SK-N-SH (cell line): ENCODE measurements at regions not wholly inside any gene's neighbourhood (a gene's known extent, or its start where the extent isn't known, plus 50 kb on each side); places are given as distances from the start of the nearest gene placed in this dataset.

ENCODE experiments used
- CTCF ChIA-PET: fragments of 300-600, 350-600 bp; formaldehyde crosslinking; extraction: SDS; loops from one replicate; lab custom pipeline; 2021; lab: Yijun Ruan, JAX
- POLR2A ChIA-PET: fragments of 350-600 bp; sonication (Branson Sonifier 250); formaldehyde crosslinking; extraction: SDS; loops from one replicate; lab custom pipeline; 2020; ENCODE audit warnings: antibody characterized with exemption, inconsistent platforms; lab: Yijun Ruan, JAX
- DNase-seq: peaks from one replicate; pipeline ENCODE4 v3.0.0; 2012
- H2AFZ ChIP-seq: fragments of 200-600 bp; sonication (generic); 2 replicates; pipeline ENCODE4 v1.8.1; 2016; ENCODE audit warnings: antibody characterized with exemption, mild to moderate bottlenecking, low read depth
- H3F3A ChIP-seq: fragments of 200-600 bp; sonication (generic); replicated peaks from 2 replicates; pipeline ENCODE3; 2016; ENCODE audit warnings: antibody characterized with exemption, mild to moderate bottlenecking; ENCODE audit not compliant: insufficient read depth
- H3K27ac ChIP-seq, 2 experiments: fragments of 200-500 bp in 1 of 2; fragments of 200-600 bp in 1 of 2; sonication (Bioruptor generic) in 1 of 2; sonication (generic), shearing (Covaris generic) in 1 of 2; 2 replicates each; pipeline versions ENCODE4 v1.5.1 to v1.6.1; 2014 to 2016; ENCODE audit warnings: low read depth in 2 of 2, inconsistent platforms in 1 of 2, low read length in 1 of 2, mild to moderate bottlenecking in 1 of 2, mixed read lengths in 1 of 2
- H3K27me3 ChIP-seq: fragments of 200-600 bp; sonication (generic), shearing (Covaris generic); 2 replicates; pipeline ENCODE4 v1.6.1; 2016; ENCODE audit warnings: mixed run types; ENCODE audit not compliant: insufficient read depth
- H3K36me3 ChIP-seq, 2 experiments: fragments of 200-500 bp in 1 of 2; fragments of 200-600 bp in 1 of 2; sonication (Bioruptor generic) in 1 of 2; sonication (generic) in 1 of 2; replicated peaks in 1 of 2; 2 replicates each; pipeline versions ENCODE3 to v1.5.1; 2014 to 2016; ENCODE audit warnings: low read length in 1 of 2, mild to moderate bottlenecking in 1 of 2; ENCODE audit not compliant: insufficient read depth in 2 of 2, control insufficient read depth in 1 of 2
- H3K4me1 ChIP-seq, 2 experiments: fragments of 200-500 bp in 1 of 2; fragments of 200-600 bp in 1 of 2; sonication (Bioruptor generic) in 1 of 2; sonication (generic), shearing (Covaris generic) in 1 of 2; 2 replicates each; pipeline versions ENCODE4 v1.5.1 to v1.6.1; 2014 to 2016; ENCODE audit warnings: low read depth in 1 of 2, low read length in 1 of 2, mixed run types in 1 of 2; ENCODE audit not compliant: insufficient read depth in 2 of 2, control insufficient read depth in 1 of 2
- H3K4me2 ChIP-seq: fragments of 200-600 bp; sonication (generic), shearing (Covaris generic); 2 replicates; pipeline ENCODE4 v1.6.1; 2017; ENCODE audit warnings: mixed run types
- H3K4me3 ChIP-seq, 2 experiments: fragments of 200-500 bp in 1 of 2; fragments of 200-600 bp in 1 of 2; sonication (Bioruptor generic) in 1 of 2; sonication (generic), shearing (Covaris generic) in 1 of 2; 2 replicates each; pipeline versions ENCODE4 v1.5.1 to v1.8.1; 2014 to 2016; ENCODE audit warnings: low read depth in 2 of 2, inconsistent platforms in 1 of 2, low read length in 1 of 2, mild to moderate bottlenecking in 1 of 2, mixed read lengths in 1 of 2, moderate library complexity in 1 of 2
- H3K79me2 ChIP-seq: fragments of 200-600 bp; sonication (generic); 2 replicates; pipeline ENCODE4 v1.8.1; 2017; ENCODE audit warnings: mild to moderate bottlenecking; ENCODE audit not compliant: insufficient read depth
- H3K9ac ChIP-seq: fragments of 200-600 bp; sonication (generic); 2 replicates; pipeline ENCODE4 v1.6.1; 2017; ENCODE audit warnings: mixed run types
- H3K9me2 ChIP-seq: fragments of 200-600 bp; sonication (generic); 2 replicates; pipeline ENCODE4 v1.6.1; 2017; ENCODE audit warnings: mixed run types
- H3K9me3 ChIP-seq: fragments of 200-600 bp; sonication (generic); 2 replicates; pipeline ENCODE4 v1.6.1; 2017; ENCODE audit warnings: mixed run types, mild to moderate bottlenecking, moderate library complexity
- H4K20me1 ChIP-seq: fragments of 200-600 bp; sonication (generic); 2 replicates; pipeline ENCODE4 v1.6.1; 2017; ENCODE audit warnings: mild to moderate bottlenecking, mixed run types; ENCODE audit not compliant: insufficient read depth
- CTCF ChIP-seq: fragments of 200-600 bp; sonication (generic); IDR thresholded peaks from 2 replicates; pipeline ENCODE4 v1.6.1; 2017; ENCODE audit warnings: antibody characterized with exemption, mild to moderate bottlenecking, moderate library complexity
- ELF1 ChIP-seq: IDR thresholded peaks from 2 replicates; pipeline ENCODE4 v1.4.0; 2012
- EP300 ChIP-seq, 2 experiments: IDR thresholded peaks; 2 replicates each; pipeline versions ENCODE4 v1.4.0 to v1.6.1; 2012; ENCODE audit warnings: borderline replicate concordance in 1 of 2, low read depth in 1 of 2, low read length in 1 of 2
- FOXM1 ChIP-seq: IDR thresholded peaks from 2 replicates; pipeline ENCODE4 v1.4.0; 2012; ENCODE audit warnings: low read depth, mild to moderate bottlenecking
- GATA2 ChIP-seq: sonication (generic); formaldehyde crosslinking; IDR thresholded peaks from 2 replicates; pipeline ENCODE4 v1.5.0; 2020; ENCODE audit warnings: mild to moderate bottlenecking, missing genetic modification reagents
- IRF3 ChIP-seq: fragments of 150-350 bp; IDR thresholded peaks from 2 replicates; pipeline ENCODE4 v1.6.1; 2016; ENCODE audit warnings: mild to moderate bottlenecking, low read depth, low read length
- MAX ChIP-seq: IDR thresholded peaks from 2 replicates; pipeline ENCODE4 v1.4.0; 2012; ENCODE audit warnings: low read depth
- MXI1 ChIP-seq: IDR thresholded peaks from 2 replicates; pipeline ENCODE4 v1.6.1; 2012; ENCODE audit warnings: mild to moderate bottlenecking, low read depth, low read length, improper control_type of control experiment
- NRF1 ChIP-seq: IDR thresholded peaks from 2 replicates; pipeline ENCODE4 v1.6.1; 2012; ENCODE audit warnings: low read depth, mild to moderate bottlenecking, low read length
- REST ChIP-seq: IDR thresholded peaks from 2 replicates; pipeline ENCODE4 v1.6.1; 2012; ENCODE audit warnings: mild to moderate bottlenecking, low read depth, low read length, moderate library complexity
- RFX5 ChIP-seq: IDR thresholded peaks from 2 replicates; pipeline ENCODE4 v1.6.1; 2012; ENCODE audit warnings: mild to moderate bottlenecking, improper control_type of control experiment, low read length
- YY1 ChIP-seq: IDR thresholded peaks from 2 replicates; pipeline ENCODE4 v1.4.0; 2012; ENCODE audit warnings: low read depth, mild to moderate bottlenecking
- ZBTB33 ChIP-seq: IDR thresholded peaks from 2 replicates; pipeline ENCODE4 v1.4.0; 2012; ENCODE audit warnings: low read depth, borderline replicate concordance
- WGBS: methylation state at CpG from one replicate; pipeline ENCODE4 v1.1.6; 2017; ENCODE audit warnings: low lambda C conversion rate; 5-methylcytosine and 5-hydroxymethylcytosine counted together

- TF ChIP-seq REST: no peak
- no peak for TF ChIP-seq ELF1
- no peak for TF ChIP-seq RFX5
- no peak for TF ChIP-seq YY1
Measured at GRCh38 chr2:39925312-39925711, 146.3 kb upstream of the THUMPD2 start (continued).

- POLR2A ChIA-PET: no interaction called here
- Histone ChIP-seq H3K79me2 (no peaks in the 10 kb centered on the region), H3K4me3 (no peak overlapping the region), H3K9me2 (no peaks in the 10 kb centered on the region), H4K20me1 (no peaks in the 10 kb centered on the region), H3K4me1 (no peaks in the 10 kb centered on the region), H3K27me3 (no peaks in the 10 kb centered on the region), H3K4me2 (no peak overlapping the region), H2AFZ (no peak overlapping the region), H3K27ac (no peak overlapping the region), H3F3A (no peaks in the 10 kb centered on the region), H3K9me3 (no peaks in the 10 kb centered on the region), H3K9ac (no peak overlapping the region), H3K36me3 (no peaks in the 10 kb centered on the region)
- CTCF ChIA-PET: interaction anchor here (0.6 to 3.3 kb wide), 7 partner anchors 9 to 1858 kb away, joined by 3 to 27 read pairs (median 3); no protein-coding TSS in a partner anchor
- WGBS: 50% methylated on average over 2 of the region's 2 CpGs
- TF ChIP-seq NRF1 (no peak), FOXM1 (no peak), CTCF (no peak), MXI1 (no peak), ELF1 (no peak), ZBTB33 (no peak), MAX (no peak), EP300 (IDR thresholded peaks at IDR 0.05; ENCODE audit: borderline replicate concordance in 1 of 2, low read depth in 1 of 2, low read length in 1 of 2) (no peak), REST (no peak), IRF3 (no peak), GATA2 (no peak)
- no peak for DNase-seq
Measured at GRCh38 chr2:39923455-39923854, 144.4 kb upstream of the THUMPD2 start.
